Astrocyte of the spinal cord (primary cell): ENCODE measurements at regions not wholly inside any gene's neighbourhood (a gene's known extent, or its start where the extent isn't known, plus 50 kb on each side); places are given as distances from the start of the nearest gene placed in this dataset.
A peak's percentile ranks its signal among the peaks of the same experiment; 100 is the strongest.

Source experiments
- DNase-seq: peaks from one replicate; pipeline ENCODE4 v3.0.0; 2011; ENCODE audit warnings: low read depth, low spot score
- H3K4me3 ChIP-seq: 2 replicates; pipeline ENCODE4 v1.5.1; 2011; ENCODE audit warnings: low read depth, mild to moderate bottlenecking, low read length, moderate library complexity
- in situ Hi-C: cut with HindIII; loops from 2 replicates; pipeline ENCODE4 v1.10.0; 2017; ENCODE audit warnings: low sequenced_read_pairs
- TF ChIP-seq, protein P1 (sequence below): IDR thresholded peaks from 2 replicates; pipeline ENCODE4 v1.5.1; 2012; ENCODE audit warnings: low read depth, mild to moderate bottlenecking, low read length, inconsistent platforms

GRCh38 chr3:148131990-148132638 is 565.6 kb upstream of the AGTR1 start:
- TF ChIP-seq, protein P1, sequence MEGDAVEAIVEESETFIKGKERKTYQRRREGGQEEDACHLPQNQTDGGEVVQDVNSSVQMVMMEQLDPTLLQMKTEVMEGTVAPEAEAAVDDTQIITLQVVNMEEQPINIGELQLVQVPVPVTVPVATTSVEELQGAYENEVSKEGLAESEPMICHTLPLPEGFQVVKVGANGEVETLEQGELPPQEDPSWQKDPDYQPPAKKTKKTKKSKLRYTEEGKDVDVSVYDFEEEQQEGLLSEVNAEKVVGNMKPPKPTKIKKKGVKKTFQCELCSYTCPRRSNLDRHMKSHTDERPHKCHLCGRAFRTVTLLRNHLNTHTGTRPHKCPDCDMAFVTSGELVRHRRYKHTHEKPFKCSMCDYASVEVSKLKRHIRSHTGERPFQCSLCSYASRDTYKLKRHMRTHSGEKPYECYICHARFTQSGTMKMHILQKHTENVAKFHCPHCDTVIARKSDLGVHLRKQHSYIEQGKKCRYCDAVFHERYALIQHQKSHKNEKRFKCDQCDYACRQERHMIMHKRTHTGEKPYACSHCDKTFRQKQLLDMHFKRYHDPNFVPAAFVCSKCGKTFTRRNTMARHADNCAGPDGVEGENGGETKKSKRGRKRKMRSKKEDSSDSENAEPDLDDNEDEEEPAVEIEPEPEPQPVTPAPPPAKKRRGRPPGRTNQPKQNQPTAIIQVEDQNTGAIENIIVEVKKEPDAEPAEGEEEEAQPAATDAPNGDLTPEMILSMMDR: no peak
- DNase-seq: peak; percentile 6
- no peak overlapping the region for H3K4me3 ChIP-seq
- in situ Hi-C loops: no loop called here

GRCh38 chr3:148136816-148137215 is 560.9 kb upstream of the AGTR1 start:
- in situ Hi-C loops: no loop called here
- TF ChIP-seq, protein P1: no peak
- no peak for DNase-seq
- H3K4me3 ChIP-seq: no peak overlapping the region

GRCh38 chr3:148146241-148146640 is 551.5 kb upstream of the AGTR1 start:
- in situ Hi-C loops: no loop called here
- TF ChIP-seq, protein P1: no peak
- no peak overlapping the region for H3K4me3 ChIP-seq
- no peak for DNase-seq

GRCh38 chr3:148146947-148147826 is 550.5 kb upstream of the AGTR1 start:
- DNase-seq: peak; percentile 81
- TF ChIP-seq, protein P1: no peak
- in situ Hi-C loops: no loop called here
- no peak overlapping the region for H3K4me3 ChIP-seq

- in situ Hi-C loops: no loop called here
- H3K4me3 ChIP-seq: no peak overlapping the region
- no peak for DNase-seq
- TF ChIP-seq, protein P1: no peak
These were observed 549.8 kb upstream of the AGTR1 start for GRCh38 chr3:148147903-148148302.

DNA sequence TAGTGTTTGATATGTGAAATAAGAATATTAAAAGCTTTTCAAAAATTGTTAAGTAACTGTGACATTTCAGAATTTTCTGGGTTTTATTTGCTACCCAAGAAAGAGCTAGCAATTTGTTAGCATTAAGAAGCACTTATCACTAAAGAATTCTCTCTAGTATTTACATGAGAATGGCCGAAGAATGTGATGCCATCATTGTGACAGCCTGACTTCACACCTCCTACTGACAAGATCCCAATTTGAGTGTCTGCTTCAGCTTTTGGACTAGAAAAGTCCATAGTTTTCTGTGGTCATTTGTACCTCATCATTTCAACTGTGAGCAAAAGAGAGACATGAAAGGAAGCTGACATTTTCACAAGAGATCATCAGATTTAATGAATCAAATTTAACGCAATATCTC is 548.1 kb upstream of the AGTR1 start:
- TF ChIP-seq, protein P1: no peak
- DNase-seq: no peak
- H3K4me3 ChIP-seq: no peak overlapping the region
- in situ Hi-C loops: no loop called here
